RCC 7860 (cell line): ENCODE measurements at regions not wholly inside any gene's neighbourhood (a gene's known extent, or its start where the extent isn't known, plus 50 kb on each side); places are given as distances from the start of the nearest gene placed in this dataset.

ENCODE experiments used
- DNase-seq: peaks from one replicate; pipeline ENCODE4 v3.0.0-alpha.2; 2015; ENCODE audit warnings: low spot score
- FAIRE-seq: peaks from 2 replicates; lab custom pipeline; 2012; peaks lifted over from hg19 to GRCh38; lab: Jason Lieb, UNC

- FAIRE-seq (no peak), DNase-seq (no peak)
Observed at GRCh38 chr20:22984008-22984407, 51.1 kb upstream of the SSTR4 start.

DNA sequence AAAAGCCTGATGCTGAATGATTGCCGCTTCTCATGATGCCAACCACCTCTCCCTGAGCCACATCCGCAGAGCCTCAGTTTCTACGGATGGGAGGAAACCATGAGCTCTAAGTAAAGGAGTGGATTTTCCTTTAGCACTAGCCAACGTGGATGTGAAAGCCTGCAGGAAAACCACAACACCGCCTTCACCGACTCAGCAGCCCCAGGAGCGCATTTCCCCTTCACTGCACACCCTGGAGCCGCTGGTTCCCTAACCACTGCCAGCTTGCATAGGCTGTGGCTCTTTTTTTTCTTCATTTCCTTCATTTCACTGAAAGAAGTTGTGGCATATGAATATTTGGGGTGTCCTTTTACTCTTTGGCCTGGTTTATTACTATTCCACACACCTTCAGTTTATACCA is 50.5 kb upstream of the SSTR4 start:
- DNase-seq (no peak), FAIRE-seq (no peak)

- FAIRE-seq = no peak
Observed at GRCh38 chr20:22985239-22985778, 49.8 kb upstream of the SSTR4 start.

More at GRCh38 chr20:22985239-22985778, 49.8 kb upstream of the SSTR4 start:
- DNase-seq = no peak
